Neuronal stem cell (in vitro differentiated cells): ENCODE measurements at regions not wholly inside any gene's neighbourhood (a gene's known extent, or its start where the extent isn't known, plus 50 kb on each side); places are given as distances from the start of the nearest gene placed in this dataset.

Source experiments
- DNase-seq: peaks from one replicate; pipeline ENCODE4 v3.0.0-alpha.2; 2013; ENCODE audit warnings: low spot score
- H2AFZ ChIP-seq: one replicate; pipeline ENCODE4 v1.6.1; 2013; ENCODE audit warnings: mild to moderate bottlenecking, low read length, inconsistent platforms
- H2AK5ac ChIP-seq: 2 replicates; pipeline ENCODE4 v1.6.1; 2013; ENCODE audit warnings: low read depth, mild to moderate bottlenecking, inconsistent platforms, low read length, moderate library complexity, mixed read lengths
- H2BK120ac ChIP-seq: 2 replicates; pipeline ENCODE4 v1.6.1; 2013; ENCODE audit warnings: low read depth, mild to moderate bottlenecking, inconsistent platforms, low read length, moderate library complexity, mixed read lengths
- H2BK12ac ChIP-seq: one replicate; pipeline ENCODE4 v1.6.1; 2013; ENCODE audit warnings: low read length, inconsistent platforms
- H2BK15ac ChIP-seq: 2 replicates; pipeline ENCODE4 v1.6.1; 2013; ENCODE audit warnings: mild to moderate bottlenecking, low read length, inconsistent platforms, mixed read lengths
- H2BK5ac ChIP-seq: one replicate; pipeline ENCODE4 v1.6.1; 2013; ENCODE audit warnings: inconsistent platforms, mild to moderate bottlenecking, low read length, moderate library complexity
- H3K14ac ChIP-seq: one replicate; pipeline ENCODE4 v1.6.1; 2013; ENCODE audit warnings: low read length, inconsistent platforms
- H3K18ac ChIP-seq: 2 replicates; pipeline ENCODE4 v1.6.1; 2013; ENCODE audit warnings: low read length, inconsistent platforms
- H3K23ac ChIP-seq: 2 replicates; pipeline ENCODE4 v1.6.1; 2013; ENCODE audit warnings: low read depth, mild to moderate bottlenecking, mixed read lengths, low read length, inconsistent platforms; ENCODE audit not compliant: poor library complexity
- H3K27ac ChIP-seq: replicated peaks from 3 replicates; pipeline ENCODE4 v1.5.1; 2013; ENCODE audit warnings: low read length, inconsistent platforms
- H3K27me3 ChIP-seq, 3 experiments: 2 replicates each; pipeline ENCODE4 v1.6.1; 2013; ENCODE audit warnings: low read length in 3 of 3, mild to moderate bottlenecking in 2 of 3, inconsistent platforms in 1 of 3, low read depth in 1 of 3, mixed read lengths in 1 of 3, moderate library complexity in 1 of 3; ENCODE audit not compliant: control insufficient read depth in 3 of 3, insufficient read depth in 3 of 3
- H3K36me3 ChIP-seq, 2 donors: replicated peaks in 1 of 2; 2 replicates each; pipeline ENCODE4 v1.6.1; 2013; ENCODE audit warnings: low read length in 2 of 2; ENCODE audit not compliant: control insufficient read depth in 2 of 2, insufficient read depth in 2 of 2
- H3K4ac ChIP-seq: 2 replicates; pipeline ENCODE4 v1.6.1; 2013; ENCODE audit warnings: inconsistent platforms, mild to moderate bottlenecking, low read length, moderate library complexity
- H3K4me1 ChIP-seq, 2 donors: 1 replicate in 1 of 2; 2 replicates in 1 of 2; pipeline ENCODE4 v1.6.1; 2013; ENCODE audit warnings: low read length in 2 of 2, low read depth in 1 of 2; ENCODE audit not compliant: control insufficient read depth in 2 of 2, insufficient read depth in 1 of 2
- H3K4me2 ChIP-seq: one replicate; pipeline ENCODE4 v1.6.1; 2013; ENCODE audit warnings: mild to moderate bottlenecking, low read length, inconsistent platforms; ENCODE audit not compliant: insufficient read depth, poor library complexity, severe bottlenecking
- H3K4me3 ChIP-seq, 2 donors: 2 replicates each; pipeline ENCODE4 v1.5.1; 2013; ENCODE audit warnings: low read length in 2 of 2, mild to moderate bottlenecking in 2 of 2, inconsistent platforms in 1 of 2, moderate library complexity in 1 of 2
- H3K79me1 ChIP-seq: one replicate; pipeline ENCODE4 v1.6.1; 2013; ENCODE audit warnings: low read depth, mild to moderate bottlenecking, inconsistent platforms, low read length, moderate library complexity
- H3K9ac ChIP-seq: one replicate; pipeline ENCODE4 v1.6.1; 2013; ENCODE audit warnings: mild to moderate bottlenecking, low read depth, low read length, inconsistent platforms; ENCODE audit not compliant: poor library complexity
- H3K9me3 ChIP-seq, 2 donors: replicated peaks in 1 of 2; 2 replicates each; pipeline versions ENCODE3 to v1.6.1; 2013; ENCODE audit warnings: low read length in 2 of 2, mild to moderate bottlenecking in 2 of 2, inconsistent platforms in 1 of 2, low read depth in 1 of 2, mixed read lengths in 1 of 2, moderate library complexity in 1 of 2; ENCODE audit not compliant: control insufficient read depth in 2 of 2, insufficient read depth in 1 of 2
- H4K8ac ChIP-seq: one replicate; pipeline ENCODE4 v1.6.1; 2013; ENCODE audit warnings: low read depth, mild to moderate bottlenecking, inconsistent platforms, low read length, moderate library complexity
- H4K91ac ChIP-seq: one replicate; pipeline ENCODE4 v1.6.1; 2013; ENCODE audit warnings: low read length, low read depth, mild to moderate bottlenecking, inconsistent platforms; ENCODE audit not compliant: poor library complexity
- WGBS, 2 donors: extraction: QIAGEN DNeasy Blood & Tissue Kit; methylation state at CpG; one replicate each; pipeline ENCODE4 v1.1.7; 2013; ENCODE audit warnings: missing lambda C conversion rate in 2 of 2, mixed read lengths in 1 of 2; ENCODE audit not compliant: insufficient read length in 2 of 2, insufficient replicate concordance in 1 of 2; ENCODE audit errors: extremely low coverage in 2 of 2; 5-methylcytosine and 5-hydroxymethylcytosine counted together

DNA sequence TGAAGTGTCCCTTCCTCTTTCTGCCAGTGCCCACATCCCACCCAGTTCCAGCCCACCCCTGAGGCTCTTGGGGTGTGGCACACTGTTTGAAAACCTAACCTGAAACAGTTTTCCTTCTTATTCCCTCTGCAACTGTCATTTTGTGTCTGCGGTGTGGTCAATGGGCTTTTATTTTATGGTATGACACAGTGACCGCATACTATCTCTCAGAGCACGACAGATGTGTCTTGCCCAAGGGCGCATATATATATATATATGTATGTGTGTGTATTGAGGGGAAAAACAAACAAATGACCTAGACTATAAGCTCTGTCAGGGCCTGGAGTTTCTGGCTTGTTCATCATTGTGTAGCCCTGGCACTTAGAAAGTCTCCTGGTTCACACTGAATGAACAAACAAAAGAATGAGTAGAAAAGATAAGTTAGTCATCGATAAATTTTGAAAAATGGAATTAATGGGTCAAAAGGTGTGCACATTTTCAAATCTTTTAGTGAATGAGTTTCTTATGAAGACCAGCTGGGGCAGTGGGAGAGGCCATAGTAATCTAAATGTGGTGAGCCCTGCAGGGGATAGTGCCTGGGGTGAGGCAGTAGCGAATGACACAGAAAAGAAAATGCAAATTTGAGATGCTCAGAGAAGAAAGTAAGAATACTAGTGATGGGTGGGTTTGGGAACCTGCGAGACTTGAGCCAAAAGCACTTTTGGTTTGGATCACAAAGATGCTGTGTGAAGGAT, 198.4 kb downstream of the SNX10 start:
- no peaks in the 10 kb centered on the region for H3K79me1 ChIP-seq
- no peak overlapping the region for H3K4me3 ChIP-seq
- no peak overlapping the region for H3K27ac ChIP-seq
- no peaks in the 10 kb centered on the region for H3K36me3 ChIP-seq
- no peak overlapping the region for H2AFZ ChIP-seq
- no peak overlapping the region for H2BK5ac ChIP-seq
- no peak overlapping the region for H2BK15ac ChIP-seq
- H2AK5ac ChIP-seq: no peak overlapping the region
- peaks cover 0 to 3% of the 10 kb centered on the region in 2 donors for H3K4me1 ChIP-seq
- DNase-seq: no peak
- H3K14ac ChIP-seq: no peak overlapping the region
- no peak overlapping the region for H4K8ac ChIP-seq
- no peaks in the 10 kb centered on the region for H3K9me3 ChIP-seq
- no peak overlapping the region for H3K4ac ChIP-seq
- H3K9ac ChIP-seq: no peak overlapping the region
- no peak overlapping the region for H3K18ac ChIP-seq
- no peak overlapping the region for H2BK120ac ChIP-seq
- no peak overlapping the region for H4K91ac ChIP-seq
- no peak overlapping the region for H3K4me2 ChIP-seq
- no peak overlapping the region for H3K23ac ChIP-seq
- no CpG with 5 or more reads among the region's 7 CpGs for WGBS, 2 donors
- H2BK12ac ChIP-seq: no peak overlapping the region
- peaks cover 0 to 7% (median 0%) of the 10 kb centered on the region in 3 experiments for H3K27me3 ChIP-seq

DNA sequence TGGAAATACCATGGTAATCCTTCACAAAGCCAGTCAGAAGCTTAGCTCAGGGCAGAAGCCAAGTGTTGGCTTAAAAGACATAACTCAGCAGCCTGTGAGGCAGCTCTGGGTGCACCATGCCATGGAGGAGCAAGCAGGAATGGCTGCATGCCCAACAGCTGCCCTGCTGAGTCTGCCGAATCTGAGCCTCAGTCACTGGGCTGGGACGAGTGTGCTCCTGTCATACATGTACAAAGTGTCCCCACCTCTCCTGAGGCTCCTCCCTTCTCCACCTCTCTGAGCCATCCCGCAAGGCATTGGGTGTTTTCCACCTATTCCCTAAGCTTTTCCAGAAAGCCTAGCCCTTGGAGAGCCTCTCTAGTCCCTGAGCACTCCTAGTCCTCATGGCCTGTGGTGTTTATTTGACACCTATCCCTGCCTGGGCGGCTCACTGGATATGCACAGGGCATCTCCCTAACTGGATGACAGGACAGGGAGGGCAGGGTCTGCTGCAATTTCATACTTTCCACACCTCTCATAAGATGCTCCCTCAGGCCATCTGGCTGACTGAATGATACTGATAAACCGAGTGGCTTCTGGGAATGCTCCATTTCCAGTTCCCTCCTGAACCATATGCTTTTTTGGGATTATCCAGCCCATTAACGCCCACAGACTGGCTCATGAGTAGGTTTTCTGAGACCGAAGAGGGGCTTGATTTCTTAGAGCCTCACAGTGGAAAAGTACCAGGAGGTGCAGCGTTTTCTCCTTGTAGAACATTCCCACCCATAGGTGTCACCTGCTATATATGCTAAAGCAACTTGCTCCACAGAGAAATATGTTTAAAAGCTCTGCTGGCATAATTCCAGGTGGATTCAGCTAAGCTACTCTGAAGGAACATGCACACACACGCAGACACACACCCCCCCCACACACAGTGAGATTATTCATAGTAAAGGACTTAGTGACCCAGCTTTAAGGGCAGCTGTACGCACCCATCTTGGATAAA, 199.3 kb downstream of the SNX10 start:
- Histone ChIP-seq H3K4me1 (peaks cover 0 to 3% of the 10 kb centered on the region in 2 donors), H3K4me2 (no peak overlapping the region), H3K18ac (no peak overlapping the region), H3K27me3 (peaks cover 0 to 7% (median 0%) of the 10 kb centered on the region in 3 experiments), H2AK5ac (no peak overlapping the region), H3K79me1 (no peaks in the 10 kb centered on the region), H3K4ac (no peak overlapping the region), H3K9me3 (no peaks in the 10 kb centered on the region), H2BK5ac (no peak overlapping the region), H2BK12ac (no peak overlapping the region), H3K27ac (no peak overlapping the region), H3K23ac (no peak overlapping the region), H2BK120ac (no peak overlapping the region), H3K9ac (no peak overlapping the region), H2BK15ac (no peak overlapping the region), H2AFZ (no peak overlapping the region), H3K4me3 (no peak overlapping the region), H3K14ac (no peak overlapping the region), H4K8ac (no peak overlapping the region), H4K91ac (no peak overlapping the region), H3K36me3 (no peaks in the 10 kb centered on the region)
- no CpG with 5 or more reads among the region's 10 CpGs for WGBS, 2 donors
- DNase-seq: no peak

DNA sequence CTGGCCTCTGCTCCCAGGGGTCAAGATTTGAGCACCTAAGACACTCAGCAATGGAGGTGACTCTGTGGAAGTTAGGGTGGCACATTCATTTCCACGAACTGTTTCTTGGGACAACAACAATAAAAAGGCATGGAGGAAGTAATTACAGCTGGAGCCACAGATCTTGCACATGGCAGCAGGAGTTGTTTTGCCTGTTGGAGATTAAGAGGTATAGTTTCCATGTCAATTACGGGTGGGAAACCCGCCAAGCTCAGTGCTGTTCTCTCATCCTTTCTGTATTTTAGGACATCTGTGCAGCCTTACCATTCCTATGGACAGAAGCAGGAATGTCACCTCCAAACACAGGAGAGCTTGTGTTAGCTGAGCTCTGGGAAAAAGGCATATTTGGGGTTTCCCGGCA, 201.2 kb downstream of the SNX10 start:
- Histone ChIP-seq H4K91ac (no peak overlapping the region), H2BK5ac (no peak overlapping the region), H3K79me1 (no peaks in the 10 kb centered on the region), H3K36me3 (no peaks in the 10 kb centered on the region), H2BK12ac (no peak overlapping the region), H2AFZ (no peak overlapping the region), H3K4ac (no peak overlapping the region), H3K9me3 (no peaks in the 10 kb centered on the region), H3K18ac (no peak overlapping the region), H2AK5ac (no peak overlapping the region), H3K4me2 (no peak overlapping the region), H3K4me1 (peaks cover 0 to 3% of the 10 kb centered on the region in 2 donors), H3K27me3 (peaks cover 0 to 7% (median 0%) of the 10 kb centered on the region in 3 experiments), H3K9ac (no peak overlapping the region), H2BK120ac (no peak overlapping the region), H2BK15ac (no peak overlapping the region), H3K14ac (no peak overlapping the region), H3K4me3 (no peak overlapping the region), H3K23ac (no peak overlapping the region), H4K8ac (no peak overlapping the region), H3K27ac (no peak overlapping the region)
- no CpG with 5 or more reads among the region's 4 CpGs for WGBS, 2 donors
- no peak for DNase-seq
